ENCODE measurements at regions not wholly inside any gene's neighbourhood (a gene's known extent, or its start where the extent isn't known, plus 50 kb on each side); places are given as distances from the start of the nearest gene placed in this dataset.
A peak's percentile ranks its signal among the peaks of the same experiment; 100 is the strongest.

GRCh38 chr6:95357380-95358020 lies 219.8 kb upstream of the MANEA start:
- DNase-seq (ENCODE audit: low read depth), result no peak

GRCh38 chr6:95364016-95364604 lies 213.2 kb upstream of the MANEA start:
- peak; percentile 2 for DNase-seq (ENCODE audit: low read depth)

- DNase-seq (ENCODE audit: low read depth), result no peak
Measured at GRCh38 chr6:95365454-95365853, 211.9 kb upstream of the MANEA start.

GRCh38 chr6:95366414-95366813 lies 210.9 kb upstream of the MANEA start:
- DNase-seq (ENCODE audit: low read depth), result no peak

DNA sequence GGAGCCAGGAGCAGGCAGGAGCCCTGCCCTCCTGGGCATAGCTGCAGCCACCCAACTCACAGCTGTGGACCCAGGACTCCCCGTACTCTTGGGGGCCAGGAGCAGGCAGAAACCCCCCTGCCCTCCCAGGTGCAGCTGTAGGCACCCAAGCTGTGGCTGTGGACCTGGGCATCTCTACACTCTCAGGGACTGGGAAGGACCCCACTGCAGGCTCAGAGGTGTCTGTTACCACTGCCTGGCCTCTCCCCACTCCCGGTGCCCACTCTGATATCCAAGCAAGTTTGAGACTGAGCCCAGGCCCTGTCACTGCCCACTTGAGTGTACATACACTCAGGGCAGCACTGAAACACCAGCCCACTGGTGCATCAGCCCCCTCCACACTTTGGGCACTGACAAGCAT lies 193.5 kb upstream of the MANEA start:
- no peak for DNase-seq (ENCODE audit: low read depth)

- DNase-seq (ENCODE audit: low read depth), result no peak
Measured at GRCh38 chr6:95384988-95385387, 192.3 kb upstream of the MANEA start.

GRCh38 chr6:95387845-95388244 lies 189.5 kb upstream of the MANEA start:
- DNase-seq (ENCODE audit: low read depth), result no peak

DNA sequence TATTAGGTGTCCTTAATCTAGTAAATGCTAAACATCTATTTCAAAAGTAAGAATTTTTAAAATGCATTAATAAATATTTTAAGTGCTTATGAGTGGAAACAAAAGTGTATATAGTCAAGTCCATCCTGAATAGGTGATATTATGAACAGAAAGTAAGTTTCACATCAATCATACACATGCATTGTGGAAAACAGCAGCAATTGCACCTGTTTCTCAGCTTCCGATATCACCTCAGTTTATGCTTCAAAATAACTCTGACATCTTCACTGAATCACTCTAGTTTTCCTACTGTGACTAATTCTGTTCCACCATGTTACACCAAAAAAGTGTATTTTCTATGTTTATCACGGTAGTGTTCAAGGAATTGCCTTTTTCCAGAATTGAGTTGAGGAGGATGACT lies 172.6 kb upstream of the MANEA start:
- no peak for DNase-seq (ENCODE audit: low read depth)

DNA sequence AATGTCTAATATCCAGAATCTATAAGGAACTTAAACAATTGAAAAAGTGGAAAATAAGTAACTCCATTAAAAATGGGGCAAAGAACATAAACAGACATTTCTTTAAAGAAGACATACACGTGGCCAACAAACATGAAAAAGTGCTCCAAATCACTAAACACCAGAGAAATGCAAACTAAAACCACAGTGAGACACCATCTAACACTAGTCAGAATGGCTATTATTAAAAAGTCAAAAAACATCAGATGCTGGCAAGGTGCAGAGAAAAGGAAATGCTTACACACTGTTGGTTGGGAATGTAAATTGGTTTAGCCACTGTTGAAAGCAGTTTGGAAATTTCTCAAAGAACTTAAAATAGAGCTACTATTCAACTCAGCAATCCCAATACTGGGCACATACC lies 169.2 kb upstream of the MANEA start:
- no peak for DNase-seq (ENCODE audit: low read depth)

- no peak for DNase-seq (ENCODE audit: low read depth)
Measured at GRCh38 chr6:95410168-95410567, 167.2 kb upstream of the MANEA start.

DNA sequence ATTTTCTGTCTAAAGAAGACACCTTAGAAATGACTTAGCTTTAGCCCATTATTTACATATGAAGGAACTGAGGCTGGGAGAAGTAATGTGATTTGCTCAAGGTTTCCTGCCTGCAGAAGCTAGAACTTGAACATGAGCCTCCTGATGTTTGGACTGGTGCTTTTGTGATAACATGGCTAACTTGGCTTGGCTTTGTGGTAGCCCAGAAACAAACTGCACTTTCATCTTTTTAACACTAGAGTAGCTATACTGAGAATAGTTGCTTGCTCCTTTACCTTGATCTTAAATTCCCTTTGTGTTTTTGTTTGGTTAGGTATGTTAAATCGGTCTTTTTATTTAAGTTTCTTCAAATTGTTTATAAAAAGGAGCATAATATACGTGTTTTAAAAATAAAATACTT lies 163.5 kb upstream of the MANEA start:
- DNase-seq (ENCODE audit: low read depth), result no peak

DNA sequence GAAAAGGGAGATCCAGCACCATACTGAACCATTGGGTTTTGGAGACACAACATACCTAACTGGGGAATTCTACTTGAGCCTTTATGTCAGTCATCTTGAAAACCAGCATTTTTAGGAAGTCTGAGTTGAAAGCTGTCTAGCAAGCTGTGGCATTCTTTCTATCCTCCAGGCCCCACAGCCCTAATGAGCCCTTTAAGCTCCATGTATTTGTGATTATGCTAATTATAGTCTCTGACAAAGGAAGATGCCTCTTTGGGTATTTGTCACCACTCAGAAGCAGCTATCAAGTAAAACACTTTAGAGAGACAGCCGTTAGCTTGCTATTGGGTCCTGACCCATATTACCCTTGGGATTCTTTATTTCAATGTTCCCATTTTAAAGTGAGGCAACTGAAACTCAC lies 159.5 kb upstream of the MANEA start:
- no peak for DNase-seq (ENCODE audit: low read depth)

DNA sequence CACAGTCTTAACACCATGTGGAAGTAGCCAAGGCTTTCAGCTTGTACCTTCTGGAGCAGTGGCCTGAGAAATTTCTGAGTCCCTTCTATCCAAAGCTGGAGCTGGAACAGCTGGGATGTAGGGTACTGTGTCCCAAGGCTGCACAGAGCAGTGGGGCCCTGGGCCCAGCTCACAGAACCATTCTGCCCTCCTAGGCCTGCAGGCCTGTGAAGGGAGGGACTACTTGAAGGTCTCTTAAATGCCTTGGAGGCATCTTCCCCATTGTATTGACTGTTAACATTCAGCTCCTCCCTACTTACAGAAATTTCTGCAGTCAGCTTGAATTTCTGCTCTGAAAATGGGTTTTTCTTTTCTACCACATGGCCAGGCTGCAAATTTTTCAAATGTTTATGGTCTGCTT lies 156.5 kb upstream of the MANEA start:
- DNase-seq (ENCODE audit: low read depth), result no peak

DNA sequence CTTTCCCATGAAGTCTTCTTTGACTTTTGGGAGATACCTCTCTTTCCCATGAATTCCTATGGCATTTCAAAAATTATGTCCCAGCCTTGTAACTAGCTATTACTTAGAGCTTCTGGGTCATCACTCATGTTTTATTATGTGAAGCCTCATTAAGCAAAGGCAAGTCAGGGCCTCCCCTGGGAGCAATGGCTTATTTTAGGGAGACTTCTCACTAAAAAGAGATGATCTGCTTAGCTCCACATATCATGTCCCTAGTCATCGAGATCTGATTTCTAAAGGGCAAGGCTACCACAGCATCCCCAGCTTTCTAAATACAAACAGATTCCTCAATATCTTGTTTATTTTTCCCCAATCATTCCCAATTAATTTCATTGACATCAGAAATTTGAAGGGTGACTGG lies 154.0 kb upstream of the MANEA start:
- DNase-seq (ENCODE audit: low read depth), result no peak

DNA sequence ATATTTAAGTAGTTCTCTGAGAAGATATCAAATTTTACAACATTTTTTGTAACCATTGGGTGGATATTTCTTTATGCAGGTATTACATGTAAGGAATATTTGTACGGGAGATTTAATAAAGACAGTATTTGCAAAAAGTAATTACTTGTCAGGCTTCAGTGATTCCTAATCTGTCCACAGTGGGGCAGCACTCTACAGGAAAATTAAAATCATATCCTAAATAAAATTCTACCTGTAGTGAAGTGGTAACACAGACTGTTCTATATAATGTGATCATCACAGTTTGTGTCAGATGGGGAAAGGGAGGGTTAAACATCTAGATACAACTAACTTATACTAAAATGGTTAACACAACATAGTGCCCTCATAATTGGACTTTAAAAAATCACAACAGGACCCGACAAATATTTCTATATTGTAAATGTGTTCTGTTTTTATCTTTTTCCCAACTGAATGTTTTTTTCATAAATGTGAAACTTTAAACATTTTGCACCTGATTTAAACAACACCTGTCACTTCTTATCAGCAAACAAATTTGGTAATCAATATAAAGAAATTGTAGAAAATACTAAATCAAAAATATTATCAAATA lies 145.6 kb upstream of the MANEA start:
- peak; percentile 8 for DNase-seq (ENCODE audit: low read depth)

GRCh38 chr6:95439741-95440140 lies 137.6 kb upstream of the MANEA start:
- no peak for DNase-seq (ENCODE audit: low read depth)

GRCh38 chr6:95448208-95448607 lies 129.1 kb upstream of the MANEA start:
- no peak for DNase-seq (ENCODE audit: low read depth)

- no peak for DNase-seq (ENCODE audit: low read depth)
Measured at GRCh38 chr6:95469511-95469910, 107.8 kb upstream of the MANEA start.

DNA sequence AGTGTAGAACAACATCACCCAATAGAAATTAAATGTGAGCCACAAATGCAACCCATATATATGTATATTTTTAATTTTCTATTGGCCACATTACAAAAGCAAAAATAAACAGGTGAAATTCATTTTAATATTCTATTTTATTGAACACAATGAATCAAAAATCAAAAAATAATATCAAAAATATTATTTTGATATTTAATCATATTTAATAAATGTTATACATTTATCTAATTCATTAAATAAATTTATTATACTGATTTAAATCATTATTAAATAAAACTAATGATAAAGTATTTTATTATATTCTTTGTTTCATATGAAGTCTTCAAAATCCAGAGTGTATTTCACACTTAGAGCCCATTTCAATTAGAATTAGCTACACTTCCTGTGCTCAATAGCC lies 98.4 kb upstream of the MANEA start:
- no peak for DNase-seq (ENCODE audit: low read depth)

GRCh38 chr6:95487817-95488216 lies 89.5 kb upstream of the MANEA start:
- no peak for DNase-seq (ENCODE audit: low read depth)

- DNase-seq (ENCODE audit: low read depth), result no peak
Measured at GRCh38 chr6:95489185-95489863, 88.0 kb upstream of the MANEA start.

- DNase-seq (ENCODE audit: low read depth), result no peak
Measured at GRCh38 chr6:95496769-95497426, 80.4 kb upstream of the MANEA start.

Measured in M059J (cell line).